Activated gamma-delta T cell treated with anti-CD3 and anti-CD28 coated beads, Interleukin-2, amount 50 U/mL, for 16 hours (primary cell): ENCODE measurements at regions not wholly inside any gene's neighbourhood (a gene's known extent, or its start where the extent isn't known, plus 50 kb on each side); places are given as distances from the start of the nearest gene placed in this dataset.

Source experiments
- DNase-seq: peaks from one replicate; pipeline ENCODE4 v3.0.0-alpha.2; 2020; ENCODE audit warnings: low read depth

DNA sequence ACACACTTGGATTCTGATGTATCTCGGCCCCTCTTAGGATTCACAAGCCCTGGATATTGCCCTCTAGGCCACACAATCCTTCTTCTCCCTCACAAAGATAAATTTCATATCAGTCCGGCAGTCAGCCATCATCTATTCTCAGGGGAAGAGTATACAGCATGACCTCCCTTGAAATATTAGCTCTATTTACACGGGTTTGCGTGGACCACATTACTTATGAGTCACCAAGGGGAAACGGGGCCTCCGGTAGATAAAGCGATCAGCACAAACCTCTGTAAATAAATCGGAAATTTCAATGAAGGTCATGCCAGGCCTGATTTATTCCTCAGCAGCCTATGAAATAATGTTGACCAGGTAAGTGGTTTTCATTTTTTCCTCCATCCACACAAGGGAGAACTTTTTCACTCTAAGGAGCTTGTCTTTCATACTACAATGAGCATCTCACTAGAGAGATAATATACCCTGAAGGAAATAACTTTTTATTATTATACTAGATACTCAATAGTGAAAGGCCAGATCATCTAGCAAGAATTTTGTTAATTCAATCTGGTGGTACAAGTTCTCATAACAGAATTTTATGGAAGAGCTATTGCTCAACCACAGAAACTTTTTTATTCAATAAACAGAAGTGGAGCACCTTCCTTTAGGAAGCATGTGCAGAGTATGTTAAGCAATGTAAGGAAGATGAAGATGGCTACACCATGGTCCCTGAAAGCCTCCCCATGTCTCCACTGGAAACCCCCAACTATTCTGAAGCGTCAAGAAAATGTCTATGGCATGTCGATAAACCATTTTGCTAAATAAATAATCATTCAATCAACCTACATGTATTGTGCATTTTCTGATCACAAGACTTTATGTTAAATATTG is 125.2 kb upstream of the PIK3C3 start:
- no peak for DNase-seq

DNA sequence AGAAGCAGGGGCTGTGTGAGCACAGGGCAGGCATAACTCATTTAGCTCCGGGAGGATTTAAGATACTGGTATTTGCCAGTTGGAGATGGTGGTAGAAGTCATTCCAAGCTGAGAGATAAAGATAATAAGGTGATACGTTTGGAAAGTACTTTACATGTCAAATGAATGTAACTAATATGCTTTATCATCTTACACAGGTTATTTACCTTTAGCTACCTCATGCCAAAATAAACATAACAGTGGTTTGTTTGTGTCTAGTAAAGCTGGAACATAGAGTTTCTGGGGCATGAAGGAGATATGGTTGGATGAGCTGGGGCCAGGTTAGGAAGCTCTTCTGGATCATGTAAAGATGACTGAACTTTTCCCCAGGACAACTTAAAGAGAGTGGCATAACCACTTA is 126.9 kb upstream of the PIK3C3 start:
- DNase-seq, result no peak

DNA sequence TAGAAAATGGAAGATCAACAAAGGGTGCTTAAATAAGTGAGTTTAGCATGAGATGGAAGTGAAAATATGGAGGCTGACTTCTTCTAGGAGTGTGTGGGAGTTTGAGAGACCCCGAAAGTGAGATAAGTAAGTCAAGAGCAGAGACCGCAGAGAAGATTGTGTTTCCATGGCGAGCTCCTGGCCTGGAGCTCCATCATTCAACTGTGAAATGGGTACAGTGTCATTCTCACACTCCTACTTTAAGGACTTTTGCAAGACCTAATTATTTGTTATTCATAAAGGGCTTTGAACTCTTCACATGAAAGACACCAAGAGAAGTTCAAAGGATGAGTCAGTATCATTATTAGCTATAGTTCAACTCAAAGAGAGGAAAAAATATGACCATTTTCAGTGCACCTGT is 134.2 kb upstream of the PIK3C3 start:
- DNase-seq, result no peak

DNA sequence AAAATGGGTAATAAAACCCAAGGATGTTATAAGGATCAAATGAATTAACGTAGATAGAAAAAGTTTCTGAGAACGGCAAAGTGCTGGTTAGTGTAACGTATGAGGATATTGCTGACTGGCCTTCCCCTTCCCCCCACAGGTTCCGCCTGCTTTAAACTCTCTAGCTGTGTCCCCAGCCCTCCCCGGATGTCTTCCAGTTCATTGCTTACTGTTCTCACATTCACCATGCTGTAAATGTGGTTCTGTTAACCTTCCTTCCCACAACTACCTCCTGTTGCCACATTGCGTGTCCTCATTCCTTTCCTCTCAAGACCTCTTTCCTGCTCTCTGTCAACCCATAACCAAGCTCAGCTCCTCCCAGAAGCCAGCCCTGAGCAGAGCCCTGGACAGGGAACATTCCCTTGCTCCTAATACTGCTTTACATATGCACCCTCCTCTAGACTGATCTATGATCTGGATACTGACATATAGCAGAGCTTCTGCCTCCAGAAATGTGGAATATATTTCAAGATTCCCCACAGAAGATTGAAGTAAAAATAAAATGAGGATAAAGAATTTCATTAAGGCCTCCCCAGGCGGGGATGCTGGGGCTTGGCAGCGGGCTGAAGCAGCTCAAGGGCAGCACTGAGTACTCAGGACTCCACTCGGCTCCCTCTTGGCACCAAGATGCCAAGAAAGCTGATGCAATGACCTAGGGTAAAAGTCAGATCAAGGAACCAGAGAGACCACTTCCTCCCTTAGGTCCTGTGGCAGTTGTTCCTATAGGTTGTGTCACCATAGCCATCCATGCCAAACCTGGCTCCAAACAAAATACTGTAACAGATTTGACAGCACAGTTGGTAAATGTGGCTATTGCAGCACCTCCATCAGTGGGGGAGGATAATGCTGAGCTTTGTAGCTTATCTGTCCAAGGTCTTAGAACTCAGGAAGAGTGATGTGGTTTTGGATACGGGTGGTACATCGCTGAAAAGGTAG is 136.4 kb upstream of the PIK3C3 start:
- DNase-seq, result no peak

DNA sequence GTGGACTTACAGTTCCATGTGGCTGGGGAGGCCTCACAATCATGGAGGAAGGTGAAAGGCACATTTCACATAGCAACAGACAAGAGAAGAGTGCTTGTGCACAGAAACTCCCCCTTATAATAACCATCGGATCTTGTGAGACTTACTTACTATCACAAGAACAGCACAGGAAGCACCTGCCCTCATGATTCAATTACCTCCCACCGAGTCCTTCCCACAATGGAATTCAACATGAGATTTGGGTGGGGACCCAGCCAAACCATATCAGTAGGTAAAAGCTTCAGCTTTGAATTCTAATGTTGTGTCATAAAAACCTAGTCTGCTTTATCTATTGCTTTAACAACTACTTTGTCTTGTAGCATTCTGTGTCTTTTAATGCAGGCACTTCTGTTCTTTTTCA is 140.4 kb upstream of the PIK3C3 start:
- DNase-seq, result no peak

DNA sequence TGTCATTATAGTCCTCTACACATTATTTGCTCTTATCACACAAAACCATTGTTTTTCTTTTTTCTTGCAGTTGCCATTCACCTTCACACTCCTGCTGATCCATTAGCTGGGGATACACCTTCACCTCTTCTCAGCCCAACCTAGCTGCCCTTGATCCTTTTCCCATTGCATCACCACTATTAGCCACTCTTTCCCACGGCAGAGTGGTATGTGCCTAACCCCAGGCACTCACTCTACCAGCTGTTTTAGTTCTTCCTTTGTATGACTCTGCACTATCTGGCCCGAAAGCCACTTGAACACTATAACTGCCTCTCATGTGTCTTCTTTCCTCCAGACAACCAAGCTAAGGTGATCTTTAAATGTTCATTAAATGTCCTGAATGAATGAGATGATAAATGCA is 145.4 kb upstream of the PIK3C3 start:
- no peak for DNase-seq

DNA sequence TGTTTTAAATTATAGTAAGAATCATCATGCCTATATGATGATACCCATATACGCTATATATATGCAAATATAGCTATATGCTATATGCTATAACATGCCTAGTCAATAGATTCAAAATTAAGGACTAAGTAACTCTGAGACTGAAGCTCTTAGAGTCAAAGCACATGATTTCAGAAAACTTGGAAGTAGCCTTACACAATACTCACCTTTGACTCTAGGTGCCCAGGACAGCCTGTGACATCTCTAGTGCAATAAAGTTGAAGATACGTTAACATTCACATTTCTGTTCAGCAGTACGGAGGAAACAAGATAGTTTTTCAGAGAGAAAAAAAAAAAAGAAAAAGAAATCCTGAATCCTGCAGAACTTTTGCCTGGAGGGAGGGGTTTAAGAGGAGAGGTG is 149.7 kb upstream of the PIK3C3 start:
- DNase-seq, result no peak

DNA sequence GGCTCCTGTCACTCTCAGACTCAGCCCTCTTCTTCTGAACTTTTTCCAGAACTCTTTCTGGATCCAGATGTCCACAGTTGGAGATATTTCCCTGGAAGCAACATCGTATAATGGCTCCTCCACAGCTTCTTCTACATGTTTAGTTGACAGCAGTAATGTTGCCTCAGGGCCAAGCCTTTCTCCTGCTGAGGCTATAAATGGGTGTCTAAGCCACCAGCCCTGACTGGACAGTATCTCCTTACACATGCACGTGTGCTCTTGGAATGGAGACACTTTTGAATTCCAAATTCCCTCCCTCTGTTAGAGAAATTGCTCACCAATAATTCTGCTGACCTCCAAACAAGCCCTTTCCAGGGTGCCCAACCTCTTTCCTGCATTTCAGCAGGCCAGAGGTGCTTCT is 156.2 kb upstream of the PIK3C3 start:
- DNase-seq, result no peak

DNA sequence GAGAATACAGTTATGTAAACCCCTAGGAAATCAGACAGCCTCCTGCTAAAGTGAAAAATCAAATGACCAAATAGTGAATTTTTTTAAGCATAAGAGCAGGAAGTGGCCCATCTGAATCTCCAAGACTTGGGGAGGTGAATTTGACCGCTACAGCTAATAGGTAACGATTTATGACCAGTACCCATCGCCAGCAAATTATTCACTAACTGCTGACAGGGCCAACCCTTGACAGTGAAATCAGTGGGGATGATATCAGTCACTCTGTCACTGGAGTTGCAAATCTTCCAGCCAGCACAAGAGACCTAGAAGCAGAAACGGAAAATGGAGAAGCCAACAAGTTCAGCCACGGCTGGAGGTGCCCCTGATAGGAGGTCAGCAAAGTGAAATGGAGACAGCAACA is 164.3 kb upstream of the PIK3C3 start:
- no peak for DNase-seq

DNA sequence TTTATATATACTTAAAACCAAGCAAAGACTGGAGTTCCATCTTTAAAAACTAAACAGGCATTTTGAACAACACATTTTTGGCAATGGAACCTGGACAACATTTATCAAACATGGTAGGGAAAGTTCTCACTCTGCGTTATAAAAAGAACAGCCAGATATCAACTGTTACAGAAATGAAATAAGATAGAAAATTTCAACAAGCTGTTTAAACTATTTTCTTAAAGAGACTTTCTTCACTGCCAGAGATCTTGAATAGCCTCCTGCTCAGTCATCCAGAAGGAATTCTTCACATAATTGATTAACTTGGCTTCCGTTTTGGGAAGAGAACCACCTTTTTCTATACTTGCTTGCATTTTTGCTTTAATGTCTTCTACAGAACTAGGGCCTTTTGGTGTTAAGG is 166.0 kb upstream of the PIK3C3 start:
- no peak for DNase-seq

DNA sequence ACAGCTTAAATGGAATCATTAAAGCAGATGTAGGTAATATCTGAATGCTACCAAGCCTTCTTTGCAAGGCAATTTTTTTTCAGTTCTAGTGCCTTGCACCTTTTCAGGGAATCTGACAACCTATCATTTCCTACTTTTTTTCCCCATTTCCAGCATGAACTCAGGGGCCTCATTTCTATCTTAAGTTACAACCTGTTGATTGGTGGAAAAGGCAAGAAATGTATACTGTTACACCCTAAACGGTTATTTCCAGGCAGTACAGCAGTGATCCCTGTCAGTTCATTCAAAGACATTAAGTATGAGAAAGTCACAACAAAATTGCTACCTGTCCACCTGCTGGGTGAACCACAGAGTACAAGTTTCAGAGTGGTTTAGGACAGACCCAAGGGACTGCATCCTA is 171.2 kb upstream of the PIK3C3 start:
- DNase-seq, result no peak

DNA sequence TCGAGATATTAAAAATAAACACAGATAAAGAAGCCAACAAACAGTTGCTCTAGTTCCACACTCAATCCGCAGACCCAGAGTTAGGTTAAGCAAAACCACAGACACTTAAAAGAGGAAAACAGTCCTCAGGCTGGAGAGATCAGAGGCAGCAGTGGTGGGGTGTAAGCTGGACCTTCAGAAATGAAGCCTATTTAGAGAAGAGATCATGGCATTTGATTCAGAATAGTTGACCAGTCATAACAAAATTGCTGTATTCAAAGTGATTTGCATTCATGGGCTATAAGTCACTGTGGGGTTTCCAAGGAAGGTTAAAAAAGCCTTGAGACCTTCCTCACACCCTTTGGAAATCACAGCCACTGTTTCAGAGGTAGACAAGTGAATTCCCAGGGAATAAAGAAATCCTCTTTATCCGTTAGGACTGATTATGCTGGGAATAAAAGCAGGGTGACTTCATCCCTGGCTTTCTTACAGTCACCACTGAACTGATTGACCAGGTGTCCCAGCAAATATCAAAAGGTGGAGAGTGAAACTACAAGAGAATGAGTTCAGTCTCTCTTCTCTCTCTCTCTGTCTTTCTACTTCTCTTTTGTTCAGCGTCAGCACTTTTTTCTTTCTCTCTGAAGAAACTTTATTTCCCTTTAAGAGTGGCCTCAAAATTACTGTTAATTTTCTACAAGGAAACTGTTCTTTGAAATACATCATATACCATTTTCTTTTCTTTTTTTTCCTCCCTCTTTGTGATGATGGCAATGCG is 171.8 kb upstream of the PIK3C3 start:
- DNase-seq, result no peak

DNA sequence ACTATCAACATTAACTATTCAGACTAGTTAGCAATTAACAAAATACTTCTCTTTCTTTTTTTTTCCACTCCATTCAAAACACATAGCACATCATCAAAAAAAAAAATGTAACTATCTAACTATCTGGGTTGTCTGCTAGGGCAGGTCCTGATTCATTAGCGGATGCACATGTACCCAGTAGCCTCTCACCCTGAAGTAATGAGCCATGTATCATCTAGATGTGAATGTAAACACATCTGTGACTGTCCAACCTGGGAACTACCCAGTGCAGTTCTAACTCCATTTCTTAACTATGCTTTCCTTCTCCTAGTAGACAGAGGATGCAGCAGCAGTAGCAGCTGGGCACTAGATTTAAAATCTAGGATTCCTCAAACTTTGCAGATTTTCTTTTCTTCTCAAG is 183.1 kb upstream of the PIK3C3 start:
- DNase-seq, result no peak

DNA sequence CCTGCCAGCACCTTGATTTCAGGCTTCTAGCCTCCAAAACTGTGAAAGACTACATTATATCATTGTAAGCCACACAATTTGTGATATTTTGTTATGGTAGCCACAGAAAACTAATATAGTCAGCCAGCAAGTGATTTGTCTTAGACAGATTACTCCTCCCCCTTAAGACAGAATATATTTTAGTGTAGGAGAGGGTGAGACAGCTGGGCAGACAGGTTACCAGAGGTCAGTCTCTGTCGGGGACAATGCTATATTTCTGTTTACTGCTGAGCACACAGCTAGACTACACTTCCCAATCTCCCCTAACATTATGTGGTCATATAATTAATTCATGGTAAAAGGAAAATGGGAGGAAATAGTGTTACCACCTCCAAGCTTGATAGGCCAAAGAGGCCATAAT is 185.8 kb upstream of the PIK3C3 start:
- DNase-seq, result no peak

DNA sequence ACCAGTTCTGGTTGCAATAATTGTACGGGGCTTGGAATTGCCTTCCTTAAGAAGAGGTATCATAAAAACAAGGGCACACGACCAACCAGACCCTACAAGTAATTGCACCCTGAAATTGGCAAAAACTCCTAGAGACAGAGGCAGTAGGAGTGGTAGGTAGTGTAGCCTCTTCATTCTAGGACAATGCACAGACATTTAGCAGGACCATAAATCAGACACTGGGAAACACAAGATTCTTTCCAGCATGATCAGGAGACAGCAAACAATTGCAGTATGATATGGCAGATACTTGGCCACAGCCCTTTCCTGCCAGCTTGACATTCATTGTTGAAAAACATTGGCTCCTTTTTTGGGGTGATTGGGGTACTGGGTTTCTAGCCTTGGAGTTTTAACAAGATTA is 186.6 kb upstream of the PIK3C3 start:
- DNase-seq, result no peak

DNA sequence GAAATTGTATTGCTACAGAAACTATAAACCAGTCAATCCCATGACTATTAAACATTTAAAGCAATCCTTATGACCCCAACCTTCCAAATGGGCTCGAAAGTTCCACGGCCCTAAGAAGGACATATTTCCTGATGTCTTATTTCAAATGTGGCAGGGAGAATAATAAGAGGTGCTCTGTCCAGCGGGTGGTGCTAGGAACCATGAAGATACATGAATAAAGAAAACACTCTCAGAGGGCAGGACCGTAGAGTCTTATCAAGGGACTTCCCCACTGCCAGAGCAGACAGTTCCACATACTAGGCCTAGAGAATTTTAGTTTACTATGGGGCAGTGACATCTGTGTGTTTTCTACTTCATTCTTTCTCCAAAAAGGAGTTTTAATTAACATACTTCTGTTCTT is 187.1 kb upstream of the PIK3C3 start:
- DNase-seq, result no peak

DNA sequence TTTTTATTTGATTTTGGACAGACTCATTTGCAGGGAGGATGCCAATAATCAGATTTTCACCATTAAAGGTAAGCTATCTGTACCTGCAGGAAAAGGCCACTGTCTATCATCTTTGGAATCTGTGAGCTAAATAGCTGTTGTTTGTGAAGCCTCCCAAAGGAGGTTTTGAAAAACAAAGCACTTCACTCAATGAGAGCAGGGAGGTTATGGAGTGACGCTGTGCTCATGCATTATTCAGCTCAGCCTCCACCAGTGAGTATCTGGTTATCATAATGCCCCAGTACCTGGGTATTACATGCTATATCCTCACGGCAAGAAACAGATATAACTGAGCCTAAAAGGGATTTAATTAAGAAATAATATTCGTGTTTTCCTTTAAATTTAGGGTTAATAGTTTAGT is 189.6 kb upstream of the PIK3C3 start:
- DNase-seq, result no peak

DNA sequence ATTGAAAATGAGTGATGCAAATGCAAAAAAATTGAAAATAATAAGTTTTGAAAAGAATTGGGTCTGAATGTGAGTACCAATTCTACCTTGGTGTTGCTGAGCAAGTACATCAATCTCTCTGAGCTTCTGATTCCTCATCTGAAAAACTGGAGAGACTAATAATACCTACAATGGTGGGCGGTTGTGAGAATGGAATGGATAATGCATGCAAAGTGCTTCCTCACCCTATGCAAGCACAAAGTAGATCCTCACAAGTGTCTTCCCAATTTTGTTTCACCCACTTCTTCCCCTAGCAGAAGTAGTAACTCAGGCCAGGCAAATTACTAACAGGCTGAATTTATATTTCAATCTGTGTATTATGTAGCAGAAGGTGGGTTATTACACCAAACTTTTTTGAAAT is 191.7 kb upstream of the PIK3C3 start:
- DNase-seq, result no peak

DNA sequence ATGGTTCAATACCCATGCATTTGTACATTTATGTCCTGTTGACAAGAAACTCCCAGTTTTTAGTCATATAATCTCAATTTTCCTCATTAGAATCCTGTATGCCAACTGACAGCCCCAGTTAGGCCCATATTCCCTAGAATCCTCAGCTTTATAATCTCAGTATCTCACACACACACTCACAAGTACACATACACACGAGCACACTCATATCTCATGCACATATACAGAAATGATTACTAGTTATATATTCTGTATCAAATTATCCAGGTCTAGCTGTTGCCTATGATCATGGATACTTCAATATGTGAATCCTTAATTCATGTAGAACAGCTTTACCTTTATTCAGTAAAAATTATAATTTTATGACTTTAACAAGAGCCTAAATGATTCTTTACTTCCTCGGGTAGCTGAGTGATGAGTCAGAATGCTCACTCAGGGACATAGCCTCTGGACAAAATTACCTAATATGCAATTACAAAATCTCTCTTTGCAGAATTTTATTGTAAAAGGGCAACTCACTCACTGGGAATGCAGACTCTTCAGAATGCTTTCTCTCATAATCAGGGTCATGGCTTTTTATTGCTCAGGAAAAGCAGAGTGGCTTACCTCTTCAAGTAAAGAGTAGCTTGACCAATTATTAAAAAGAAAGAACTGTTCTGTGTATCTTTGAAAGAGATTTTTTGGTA is 193.6 kb upstream of the PIK3C3 start:
- no peak for DNase-seq

DNA sequence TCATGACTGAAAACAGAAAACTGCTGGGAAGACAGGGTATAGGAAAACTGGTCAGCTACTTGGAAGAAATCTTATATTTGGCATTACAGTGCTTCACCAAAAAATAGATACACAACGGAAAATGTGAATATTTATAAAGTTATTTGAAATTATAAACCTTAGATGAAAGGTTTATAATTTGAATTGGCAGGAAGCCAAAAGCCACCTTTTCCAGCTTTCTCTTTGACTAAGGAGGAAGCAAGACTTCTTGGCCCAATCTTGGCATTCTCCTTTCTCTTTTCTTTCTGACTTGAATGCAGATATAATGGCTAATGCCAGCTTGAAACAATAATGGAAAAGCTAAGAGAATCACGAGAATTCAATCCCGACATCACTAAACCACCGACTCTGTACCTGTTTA is 196.5 kb upstream of the PIK3C3 start:
- no peak for DNase-seq

DNA sequence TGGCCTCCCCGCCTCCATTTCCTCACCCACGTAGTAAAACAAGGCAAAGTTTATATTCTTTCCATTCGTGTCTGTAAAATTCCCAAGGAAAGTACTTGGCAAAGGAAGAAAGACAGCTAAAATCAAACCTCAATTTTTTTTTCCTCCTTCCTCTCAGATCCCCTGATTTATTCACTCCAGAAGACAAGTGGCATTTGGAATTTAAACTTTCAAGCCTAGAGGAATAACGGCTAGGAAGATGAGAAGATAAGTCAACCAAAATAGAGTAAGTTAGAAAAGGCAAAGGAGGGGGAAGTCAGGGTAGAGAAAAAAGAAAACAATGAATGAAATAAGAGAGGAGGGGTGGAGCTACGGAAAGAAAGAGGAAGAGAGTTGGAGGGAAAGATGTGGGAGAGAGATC is 198.9 kb upstream of the PIK3C3 start:
- DNase-seq, result no peak

DNA sequence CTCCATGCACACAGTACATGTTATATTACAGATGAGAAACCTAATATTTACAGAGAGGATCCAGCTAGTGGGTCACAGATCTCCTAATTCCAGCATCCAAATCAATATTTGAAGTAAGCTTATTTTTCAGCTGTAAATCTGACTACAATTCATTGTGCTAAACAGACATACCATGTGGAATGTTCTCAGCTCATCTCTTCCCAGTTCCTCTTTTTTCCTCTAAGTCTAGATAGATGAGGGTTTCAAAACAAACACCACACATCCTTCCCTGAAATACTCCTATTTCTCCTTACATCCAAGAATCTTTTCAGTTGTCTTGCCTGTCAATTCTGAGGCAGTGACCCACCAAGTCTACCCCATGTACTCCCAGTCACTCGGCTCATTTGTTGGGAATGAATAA is 200.7 kb upstream of the PIK3C3 start:
- DNase-seq, result no peak
